ENCODE measurements at regions not wholly inside any gene's neighbourhood (a gene's known extent, or its start where the extent isn't known, plus 50 kb on each side); places are given as distances from the start of the nearest gene placed in this dataset.
"Not testable (repeated sequence)": the region's sequence is repeated elsewhere in the genome, so short reads cannot be mapped to it uniquely, and the experiment has no call there.

- peak in 1 of 2 donors; percentile 82 for DNase-seq
- H3K4me1 ChIP-seq (ENCODE audit: control insufficient read depth, insufficient read depth, low read length); H3K36me3 Mint-ChIP-seq; H3K36me3 ChIP-seq (ENCODE audit: control insufficient read depth, insufficient read depth, low read length); intact Hi-C loops (cut with micrococcal nuclease); H3K9me3 ChIP-seq (ENCODE audit: control insufficient read depth, insufficient read depth, low read length); H3K9me3 Mint-ChIP-seq; H3K4me3 Mint-ChIP-seq; H3K27ac ChIP-seq (ENCODE audit: low read length); H3K4me1 Mint-ChIP-seq; H3K4me3 ChIP-seq (ENCODE audit: low read length); H3K27me3 ChIP-seq (ENCODE audit: control insufficient read depth, insufficient read depth, low read length); H3K27ac Mint-ChIP-seq: not testable (repeated sequence)
- TF ChIP-seq, protein P1, sequence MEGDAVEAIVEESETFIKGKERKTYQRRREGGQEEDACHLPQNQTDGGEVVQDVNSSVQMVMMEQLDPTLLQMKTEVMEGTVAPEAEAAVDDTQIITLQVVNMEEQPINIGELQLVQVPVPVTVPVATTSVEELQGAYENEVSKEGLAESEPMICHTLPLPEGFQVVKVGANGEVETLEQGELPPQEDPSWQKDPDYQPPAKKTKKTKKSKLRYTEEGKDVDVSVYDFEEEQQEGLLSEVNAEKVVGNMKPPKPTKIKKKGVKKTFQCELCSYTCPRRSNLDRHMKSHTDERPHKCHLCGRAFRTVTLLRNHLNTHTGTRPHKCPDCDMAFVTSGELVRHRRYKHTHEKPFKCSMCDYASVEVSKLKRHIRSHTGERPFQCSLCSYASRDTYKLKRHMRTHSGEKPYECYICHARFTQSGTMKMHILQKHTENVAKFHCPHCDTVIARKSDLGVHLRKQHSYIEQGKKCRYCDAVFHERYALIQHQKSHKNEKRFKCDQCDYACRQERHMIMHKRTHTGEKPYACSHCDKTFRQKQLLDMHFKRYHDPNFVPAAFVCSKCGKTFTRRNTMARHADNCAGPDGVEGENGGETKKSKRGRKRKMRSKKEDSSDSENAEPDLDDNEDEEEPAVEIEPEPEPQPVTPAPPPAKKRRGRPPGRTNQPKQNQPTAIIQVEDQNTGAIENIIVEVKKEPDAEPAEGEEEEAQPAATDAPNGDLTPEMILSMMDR (IDR thresholded peaks at IDR 0.05), result peak; percentile 49
- ATAC-seq, result peak in 1 of 3 donors; percentile 80
- WGBS (ENCODE audit: insufficient coverage), result 16% methylated on average over 16 of the region's 25 CpGs
- H3K27me3 Mint-ChIP-seq (ENCODE audit: low read depth in 2 of 2), result peaks cover 10 to 34% of the 10 kb centered on the region in 2 donors
Observed at GRCh38 chr14:106638786-106639452, 1112.5 kb downstream of the TMEM121 start.

GRCh38 chr14:106642090-106642489 lies 1115.7 kb downstream of the TMEM121 start:
- TF ChIP-seq, protein P1 (IDR thresholded peaks at IDR 0.05), result no peak
- H3K4me3 ChIP-seq (ENCODE audit: low read length), result no peak overlapping the region
- H3K27ac Mint-ChIP-seq, result no peak overlapping the region
- no peaks in the 10 kb centered on the region for H3K4me1 ChIP-seq (ENCODE audit: control insufficient read depth, insufficient read depth, low read length)
- intact Hi-C loops (cut with micrococcal nuclease), result no loop called here
- 68% methylated on average over 6 of the region's 7 CpGs for WGBS (ENCODE audit: insufficient coverage)
- no peaks in the 10 kb centered on the region for H3K9me3 ChIP-seq (ENCODE audit: control insufficient read depth, insufficient read depth, low read length)
- DNase-seq, result no peak
- H3K27ac ChIP-seq (ENCODE audit: low read length), result no peak overlapping the region
- H3K27me3 Mint-ChIP-seq (ENCODE audit: low read depth in 2 of 2), result peaks cover 8 to 24% of the 10 kb centered on the region in 2 donors
- H3K9me3 Mint-ChIP-seq, result no peaks in the 10 kb centered on the region
- ATAC-seq, result no peak
- peaks cover 4 to 5% of the 10 kb centered on the region in 2 donors for H3K4me1 Mint-ChIP-seq
- no peaks in the 10 kb centered on the region for H3K36me3 ChIP-seq (ENCODE audit: control insufficient read depth, insufficient read depth, low read length)
- no peaks in the 10 kb centered on the region for H3K27me3 ChIP-seq (ENCODE audit: control insufficient read depth, insufficient read depth, low read length)
- H3K36me3 Mint-ChIP-seq, result no peaks in the 10 kb centered on the region
- no peak overlapping the region for H3K4me3 Mint-ChIP-seq

GRCh38 chr14:106642971-106643370 lies 1116.6 kb downstream of the TMEM121 start:
- H3K9me3 ChIP-seq (ENCODE audit: control insufficient read depth, insufficient read depth, low read length); intact Hi-C loops (cut with micrococcal nuclease): not testable (repeated sequence)
- peaks cover 8 to 24% of the 10 kb centered on the region in 2 donors for H3K27me3 Mint-ChIP-seq (ENCODE audit: low read depth in 2 of 2)

GRCh38 chr14:106648874-106649273 lies 1122.5 kb downstream of the TMEM121 start:
- ATAC-seq, result peak; percentile 46 to 59 (median 48)
- H3K9me3 Mint-ChIP-seq; H3K36me3 Mint-ChIP-seq; H3K9me3 ChIP-seq (ENCODE audit: control insufficient read depth, insufficient read depth, low read length); H3K4me3 Mint-ChIP-seq; H3K4me1 ChIP-seq (ENCODE audit: control insufficient read depth, insufficient read depth, low read length); DNase-seq; H3K36me3 ChIP-seq (ENCODE audit: control insufficient read depth, insufficient read depth, low read length); H3K4me3 ChIP-seq (ENCODE audit: low read length); H3K27me3 ChIP-seq (ENCODE audit: control insufficient read depth, insufficient read depth, low read length); H3K27ac ChIP-seq (ENCODE audit: low read length); intact Hi-C loops (cut with micrococcal nuclease): not testable (repeated sequence)
- H3K4me1 Mint-ChIP-seq, result peaks cover 9 to 15% of the 10 kb centered on the region in 2 donors
- WGBS (ENCODE audit: insufficient coverage), result 41% methylated on average over 2 of the region's 2 CpGs
- peak overlapping the region in 1 of 2 donors; percentile 13 for H3K27ac Mint-ChIP-seq
- peaks cover 8 to 19% of the 10 kb centered on the region in 2 donors for H3K27me3 Mint-ChIP-seq (ENCODE audit: low read depth in 2 of 2)

More at GRCh38 chr14:106642971-106643370, 1116.6 kb downstream of the TMEM121 start:
- H3K4me1 Mint-ChIP-seq; H3K4me1 ChIP-seq (ENCODE audit: control insufficient read depth, insufficient read depth, low read length); H3K4me3 Mint-ChIP-seq; H3K27ac Mint-ChIP-seq; H3K27ac ChIP-seq (ENCODE audit: low read length); H3K36me3 Mint-ChIP-seq; H3K4me3 ChIP-seq (ENCODE audit: low read length); H3K27me3 ChIP-seq (ENCODE audit: control insufficient read depth, insufficient read depth, low read length); H3K36me3 ChIP-seq (ENCODE audit: control insufficient read depth, insufficient read depth, low read length); H3K9me3 Mint-ChIP-seq; DNase-seq; ATAC-seq: not testable (repeated sequence)
- 79% methylated on average over 6 of the region's 6 CpGs for WGBS (ENCODE audit: insufficient coverage)

All from natural killer cell (primary cell).